Posterior vena cava (tissue), 2 donors: ENCODE measurements at regions not wholly inside any gene's neighbourhood (a gene's known extent, or its start where the extent isn't known, plus 50 kb on each side); places are given as distances from the start of the nearest gene placed in this dataset.

Experiments used
- DNase-seq: peaks from one replicate; pipeline ENCODE4 v3.0.0-alpha.2; 2020; ENCODE audit warnings: low spot score
- intact Hi-C, 2 donors: fragments of 100-400 bp; cut with DNase I; formaldehyde crosslinking; loops; one replicate each; pipeline versions ENCODE4 v1.14.1 to v1.14.2; 2022 to 2023
- donor health status: DM: yes; HTN: yes; CAD: no.
- donor health status: DM: yes; HTN: yes; CAD: no.

- DNase-seq, result no peak
- intact Hi-C loops, result no loop called here
Observed at GRCh38 chr1:98068016-98068415, 147.2 kb upstream of the DPYD start.

GRCh38 chr1:98066911-98067310 is 146.1 kb upstream of the DPYD start:
- intact Hi-C loops, result no loop called here
- no peak for DNase-seq

- no peak for DNase-seq
- intact Hi-C loops, result loop anchor here in 1 of 2 donors (10.0 kb wide), 1 partner anchor 1095 kb away; no protein-coding TSS in a partner anchor
Observed at GRCh38 chr1:98059620-98060019, 138.8 kb upstream of the DPYD start.

GRCh38 chr1:98058676-98059075 is 137.8 kb upstream of the DPYD start:
- DNase-seq, result no peak
- intact Hi-C loops, result loop anchor here in 1 of 2 donors (10.0 kb wide), 1 partner anchor 1094 kb away; no protein-coding TSS in a partner anchor

GRCh38 chr1:98057236-98057910 is 136.5 kb upstream of the DPYD start:
- intact Hi-C loops, result loop anchor here in 1 of 2 donors (10.0 kb wide), 1 partner anchor 1093 kb away; no protein-coding TSS in a partner anchor
- DNase-seq, result no peak

GRCh38 chr1:98056781-98057180 is 135.9 kb upstream of the DPYD start:
- intact Hi-C loops, result loop anchor here in 1 of 2 donors (10.0 kb wide), 1 partner anchor 1092 kb away; no protein-coding TSS in a partner anchor
- no peak for DNase-seq

- intact Hi-C loops, result loop anchor here in 1 of 2 donors (10.0 kb wide), 1 partner anchor 1091 kb away; no protein-coding TSS in a partner anchor
- no peak for DNase-seq
Observed at GRCh38 chr1:98055457-98055856, 134.6 kb upstream of the DPYD start.

- DNase-seq, result no peak
- intact Hi-C loops, result loop anchor here in 1 of 2 donors (10.0 kb wide), 1 partner anchor 1090 kb away; no protein-coding TSS in a partner anchor
Observed at GRCh38 chr1:98054786-98055185, 134.0 kb upstream of the DPYD start.

- no peak for DNase-seq
- intact Hi-C loops, result loop anchor here in 1 of 2 donors (10.0 kb wide), 1 partner anchor 1090 kb away; no protein-coding TSS in a partner anchor
Observed at GRCh38 chr1:98054367-98054701, 133.5 kb upstream of the DPYD start.

GRCh38 chr1:98053471-98054366 is 132.9 kb upstream of the DPYD start:
- intact Hi-C loops, result loop anchor here in 1 of 2 donors (10.0 kb wide), 1 partner anchor 1089 kb away; no protein-coding TSS in a partner anchor
- DNase-seq, result peak; percentile 88

- DNase-seq, result no peak
- intact Hi-C loops, result loop anchor here in 1 of 2 donors (10.0 kb wide), 1 partner anchor 1086 kb away; no protein-coding TSS in a partner anchor
Observed at GRCh38 chr1:98051065-98051675, 130.3 kb upstream of the DPYD start.

GRCh38 chr1:98049370-98050135 is 128.7 kb upstream of the DPYD start:
- intact Hi-C loops, result loop anchor here in 1 of 2 donors (10.0 kb wide), 1 partner anchor 1085 kb away; no protein-coding TSS in a partner anchor
- no peak for DNase-seq

- intact Hi-C loops, result no loop called here
- no peak for DNase-seq
Observed at GRCh38 chr1:98048751-98049325, 128.0 kb upstream of the DPYD start.

GRCh38 chr1:98048244-98048643 is 127.4 kb upstream of the DPYD start:
- intact Hi-C loops, result no loop called here
- DNase-seq, result peak; percentile 93

GRCh38 chr1:98047171-98047570 is 126.3 kb upstream of the DPYD start:
- intact Hi-C loops, result no loop called here
- no peak for DNase-seq

GRCh38 chr1:98045767-98046641 is 125.2 kb upstream of the DPYD start:
- no peak for DNase-seq
- intact Hi-C loops, result no loop called here

- intact Hi-C loops, result no loop called here
- no peak for DNase-seq
Observed at GRCh38 chr1:98045211-98045766, 124.5 kb upstream of the DPYD start.
